ENCODE measurements at regions not wholly inside any gene's neighbourhood (a gene's known extent, or its start where the extent isn't known, plus 50 kb on each side); places are given as distances from the start of the nearest gene placed in this dataset.

- TF ChIP-seq CTCF (IDR thresholded peaks at IDR 0.05) (no peak), POLR2A (IDR thresholded peaks at IDR 0.05) (no peak)
Measured at GRCh38 chr4:24033626-24034025, 143.8 kb upstream of the PPARGC1A start.
